H9 (cell line): ENCODE measurements at regions not wholly inside any gene's neighbourhood (a gene's known extent, or its start where the extent isn't known, plus 50 kb on each side); places are given as distances from the start of the nearest gene placed in this dataset.

Experiments
- DNase-seq: peaks from one replicate; pipeline ENCODE4 v3.0.0-alpha.2; 2017
- H2AFZ ChIP-seq: one replicate; pipeline ENCODE4 v1.6.1; 2013; ENCODE audit warnings: mild to moderate bottlenecking, low read length, control low read depth, moderate library complexity
- H2AK5ac ChIP-seq: 2 replicates; pipeline ENCODE4 v1.6.1; 2013; ENCODE audit warnings: low read length, control low read depth, mixed read lengths; ENCODE audit not compliant: insufficient read length
- H2BK120ac ChIP-seq: one replicate; pipeline ENCODE4 v1.6.1; 2013; ENCODE audit warnings: low read depth, mild to moderate bottlenecking, low read length, control low read depth, inconsistent platforms; ENCODE audit not compliant: poor library complexity, severe bottlenecking
- H2BK12ac ChIP-seq: 2 replicates; pipeline ENCODE4 v1.6.1; 2013; ENCODE audit warnings: low read length, control low read depth, mixed read lengths, low read depth; ENCODE audit not compliant: insufficient read length
- H2BK15ac ChIP-seq: 2 replicates; pipeline ENCODE4 v1.6.1; 2013; ENCODE audit warnings: low read depth, low read length, control low read depth
- H2BK20ac ChIP-seq: one replicate; pipeline ENCODE4 v1.6.1; 2013; ENCODE audit warnings: low read depth, mild to moderate bottlenecking, low read length, control low read depth, inconsistent platforms; ENCODE audit not compliant: poor library complexity, severe bottlenecking
- H2BK5ac ChIP-seq: 2 replicates; pipeline ENCODE4 v1.6.1; 2013; ENCODE audit warnings: low read length, control low read depth, mixed read lengths; ENCODE audit not compliant: insufficient read length
- H3K14ac ChIP-seq: 2 replicates; pipeline ENCODE4 v1.6.1; 2013; ENCODE audit warnings: low read length, control low read depth; ENCODE audit not compliant: insufficient read depth
- H3K18ac ChIP-seq: 2 replicates; pipeline ENCODE4 v1.6.1; 2013; ENCODE audit warnings: low read depth, mild to moderate bottlenecking, mixed read lengths, low read length, control low read depth; ENCODE audit not compliant: insufficient read length
- H3K23ac ChIP-seq: 2 replicates; pipeline ENCODE4 v1.6.1; 2013; ENCODE audit warnings: low read length, control low read depth, mixed read lengths, low read depth; ENCODE audit not compliant: insufficient read length
- H3K23me2 ChIP-seq: 2 replicates; pipeline ENCODE4 v1.6.1; 2013; ENCODE audit warnings: low read depth, mild to moderate bottlenecking, mixed read lengths, low read length, control low read depth; ENCODE audit not compliant: insufficient read length, poor library complexity, severe bottlenecking
- H3K27ac ChIP-seq: 2 replicates; pipeline ENCODE4 v1.5.1; 2013; ENCODE audit warnings: low read length, control low read depth, mixed read lengths, low read depth; ENCODE audit not compliant: insufficient read length
- H3K27me3 ChIP-seq: 2 replicates; pipeline ENCODE4 v1.6.1; 2013; ENCODE audit warnings: low read length, control low read depth, inconsistent platforms; ENCODE audit not compliant: insufficient read depth
- H3K4ac ChIP-seq: 2 replicates; pipeline ENCODE4 v1.6.1; 2013; ENCODE audit warnings: low read depth, mild to moderate bottlenecking, control low read depth, inconsistent platforms, low read length, moderate library complexity
- H3K4me1 ChIP-seq: 2 replicates; pipeline ENCODE4 v1.6.1; 2013; ENCODE audit warnings: low read length, control low read depth, inconsistent platforms; ENCODE audit not compliant: insufficient read depth
- H3K4me2 ChIP-seq: 2 replicates; pipeline ENCODE4 v1.6.1; 2013; ENCODE audit warnings: low read length, control low read depth, mixed read lengths; ENCODE audit not compliant: insufficient read length, insufficient read depth
- H3K56ac ChIP-seq: 2 replicates; pipeline ENCODE4 v1.6.1; 2013; ENCODE audit warnings: low read depth, mild to moderate bottlenecking, mixed read lengths, low read length, control low read depth; ENCODE audit not compliant: insufficient read length
- H3K79me1 ChIP-seq: 2 replicates; pipeline ENCODE4 v1.6.1; 2013; ENCODE audit warnings: low read depth, mild to moderate bottlenecking, moderate library complexity, low read length, control low read depth, inconsistent platforms; ENCODE audit not compliant: insufficient read depth, poor library complexity, severe bottlenecking
- H3K79me2 ChIP-seq: 2 replicates; pipeline ENCODE4 v1.6.1; 2013; ENCODE audit warnings: low read length, control low read depth, inconsistent platforms; ENCODE audit not compliant: insufficient read depth
- H3K9ac ChIP-seq: 2 replicates; pipeline ENCODE4 v1.6.1; 2013; ENCODE audit warnings: low read length, control low read depth, mixed read lengths; ENCODE audit not compliant: insufficient read length; ENCODE audit errors: extremely low read depth
- H3K9me3 ChIP-seq: one replicate; pipeline ENCODE4 v1.6.1; 2013; ENCODE audit warnings: low read depth, low read length, inconsistent platforms; ENCODE audit not compliant: control insufficient read depth
- H3T11ph ChIP-seq: one replicate; pipeline ENCODE4 v1.6.1; 2013; ENCODE audit warnings: mild to moderate bottlenecking, low read length, control low read depth, inconsistent platforms
- H4K20me1 ChIP-seq: one replicate; pipeline ENCODE4 v1.6.1; 2013; ENCODE audit not compliant: control insufficient read depth, insufficient read length, insufficient read depth
- H4K5ac ChIP-seq: 2 replicates; pipeline ENCODE4 v1.6.1; 2013; ENCODE audit warnings: low read depth, mild to moderate bottlenecking, mixed read lengths, low read length, control low read depth; ENCODE audit not compliant: insufficient read length
- H4K8ac ChIP-seq: replicated peaks from 2 replicates; pipeline ENCODE4 v1.6.1; 2013; ENCODE audit warnings: low read length, control low read depth, mixed read lengths, low read depth; ENCODE audit not compliant: insufficient read length
- H4K91ac ChIP-seq: 2 replicates; pipeline ENCODE4 v1.6.1; 2013; ENCODE audit warnings: low read depth, mild to moderate bottlenecking, moderate library complexity, mixed read lengths, low read length, control low read depth; ENCODE audit not compliant: insufficient read length
- H3K27ac Mint-ChIP-seq, 3 experiments: 2 replicates in 2 of 3; 3 replicates in 1 of 3; pipeline ENCODE4 v1.8.0; 2020 to 2021; ENCODE audit warnings: mixed read lengths in 3 of 3, mild to moderate bottlenecking in 1 of 3, moderate library complexity in 1 of 3
- H3K27me3 Mint-ChIP-seq: 2 replicates; pipeline ENCODE4 v1.8.0; 2021; ENCODE audit warnings: low read depth, mild to moderate bottlenecking, moderate library complexity, mixed read lengths
- H3K36me3 Mint-ChIP-seq, 3 experiments: 2 replicates in 2 of 3; 3 replicates in 1 of 3; pipeline ENCODE4 v1.8.0; 2020 to 2021; ENCODE audit warnings: low read depth in 3 of 3, mixed read lengths in 3 of 3; ENCODE audit not compliant: insufficient read depth in 1 of 3
- H3K4me1 Mint-ChIP-seq, 2 experiments: 2 replicates each; pipeline ENCODE4 v1.8.0; 2020; ENCODE audit warnings: mixed read lengths in 2 of 2
- H3K4me3 Mint-ChIP-seq, 2 experiments: 2 replicates in 1 of 2; 3 replicates in 1 of 2; pipeline ENCODE4 v1.8.0; 2020 to 2021; ENCODE audit warnings: mild to moderate bottlenecking in 2 of 2, mixed read lengths in 2 of 2, moderate library complexity in 1 of 2
- H3K9me3 Mint-ChIP-seq, 2 experiments: 2 replicates in 1 of 2; 3 replicates in 1 of 2; pipeline ENCODE4 v1.8.0; 2020; ENCODE audit warnings: mild to moderate bottlenecking in 2 of 2, mixed read lengths in 2 of 2, moderate library complexity in 1 of 2
- CTCF ChIP-seq: fragments of 200-600 bp; sonication (generic); conservative IDR thresholded peaks from 3 replicates; pipeline ENCODE4 v1.8.0; 2021; ENCODE audit warnings: antibody characterized with exemption, mild to moderate bottlenecking
- WGBS: extraction: QIAGEN DNeasy Blood & Tissue Kit; methylation state at CpG from one replicate; pipeline ENCODE4 v1.1.7; 2013; ENCODE audit warnings: missing lambda C conversion rate, low lambda C conversion rate, mixed read lengths; ENCODE audit not compliant: insufficient read length; ENCODE audit errors: extremely low coverage; 5-methylcytosine and 5-hydroxymethylcytosine counted together

DNA sequence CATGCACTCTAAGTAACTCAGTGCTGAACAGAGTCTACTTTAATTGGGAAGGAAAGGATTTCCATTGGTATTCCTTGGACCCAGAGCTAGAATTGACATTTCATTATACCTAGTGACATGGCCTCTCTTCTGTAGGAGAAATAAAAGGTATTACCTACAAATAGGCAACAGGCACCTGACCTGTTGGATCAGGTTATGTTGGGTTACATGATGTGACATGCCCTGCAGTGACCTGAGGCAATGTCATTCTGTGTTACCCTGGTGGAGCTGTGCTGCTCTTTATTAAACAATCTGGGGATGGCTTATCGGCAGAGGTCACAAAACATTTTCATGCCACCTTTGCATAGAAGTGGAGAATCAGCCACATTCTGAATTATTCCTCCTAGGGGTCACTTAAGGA is 427.7 kb downstream of the MDFIC start:
- H3K27me3 ChIP-seq, result no peaks in the 10 kb centered on the region
- H2BK15ac ChIP-seq, result no peak overlapping the region
- H3K4me1 Mint-ChIP-seq, result no peaks in the 10 kb centered on the region

More for the DNA sequence above, 427.7 kb downstream of the MDFIC start:
- H2BK5ac ChIP-seq, result no peak overlapping the region
- no peaks in the 10 kb centered on the region for H3K4me1 ChIP-seq
- H3K23ac ChIP-seq, result no peak overlapping the region
- no peak overlapping the region for H3K27ac ChIP-seq
- no peaks in the 10 kb centered on the region for H3K9me3 Mint-ChIP-seq
- H3K79me2 ChIP-seq, result no peaks in the 10 kb centered on the region
- H3K14ac ChIP-seq, result no peak overlapping the region
- no peak overlapping the region for H3K18ac ChIP-seq
- H2BK120ac ChIP-seq, result no peak overlapping the region
- no peaks in the 10 kb centered on the region for H3K23me2 ChIP-seq
- TF ChIP-seq CTCF, result no peak
- H3K9ac ChIP-seq, result no peak overlapping the region
- H3K79me1 ChIP-seq, result no peaks in the 10 kb centered on the region
- no peak overlapping the region for H3K4ac ChIP-seq
- no CpG with 5 or more reads among the region's 1 CpG for WGBS
- H3K27ac Mint-ChIP-seq, result no peak overlapping the region
- H4K91ac ChIP-seq, result no peak overlapping the region
- H3K56ac ChIP-seq, result no peak overlapping the region
- no peaks in the 10 kb centered on the region for H3K36me3 Mint-ChIP-seq
- no peak overlapping the region for H3T11ph ChIP-seq
- H3K4me3 Mint-ChIP-seq, result no peak overlapping the region
- H3K27me3 Mint-ChIP-seq, result no peaks in the 10 kb centered on the region
- H2BK12ac ChIP-seq, result no peak overlapping the region
- no peaks in the 10 kb centered on the region for H3K9me3 ChIP-seq
- no peak overlapping the region for H4K5ac ChIP-seq
- no peak overlapping the region for H2AK5ac ChIP-seq
- H3K4me2 ChIP-seq, result no peak overlapping the region
- no peak overlapping the region for H2AFZ ChIP-seq
- DNase-seq, result no peak
- H2BK20ac ChIP-seq, result no peak overlapping the region
- H4K8ac ChIP-seq, result no peak overlapping the region
- H4K20me1 ChIP-seq, result no peaks in the 10 kb centered on the region
